ENCODE measurements at regions not wholly inside any gene's neighbourhood (a gene's known extent, or its start where the extent isn't known, plus 50 kb on each side); places are given as distances from the start of the nearest gene placed in this dataset.
A peak's percentile ranks its signal among the peaks of the same experiment; 100 is the strongest.
"Not testable (repeated sequence)": the region's sequence is repeated elsewhere in the genome, so short reads cannot be mapped to it uniquely, and the experiment has no call there.

- ChIA-PET POLR2A (no interaction called here), CTCF (no interaction called here)
- Histone ChIP-seq H3K36me3 (ENCODE audit: control insufficient read depth in 2 of 3, insufficient read depth in 3 of 3, low read length in 3 of 3) (no peaks in the 10 kb centered on the region), H3K4me1 (ENCODE audit: control insufficient read depth in 2 of 2, insufficient read depth in 2 of 2, low read length in 2 of 2) (no peaks in the 10 kb centered on the region), H3K4me3 (ENCODE audit: low read length) (no peak overlapping the region), H3K27me3 (ENCODE audit: control insufficient read depth in 2 of 2, insufficient read depth in 2 of 2, low read length in 2 of 2) (no peaks in the 10 kb centered on the region), H3K9me3 (ENCODE audit: control insufficient read depth in 2 of 3, low read length in 3 of 3) (no peaks in the 10 kb centered on the region), H3K27ac (ENCODE audit: low read depth, low read length) (no peak overlapping the region)
- no peak for DNase-seq
- H3K4me1 Mint-ChIP-seq = no peaks in the 10 kb centered on the region
- intact Hi-C loops (cut with micrococcal nuclease) = no loop called here
- H3K27ac Mint-ChIP-seq = peak overlapping the region in 1 of 9 donors; percentile 11
- no peaks in the 10 kb centered on the region for H3K36me3 Mint-ChIP-seq
- peaks cover 0 to 22% (median 20%) of the 10 kb centered on the region in 5 donors for H3K27me3 Mint-ChIP-seq
- no peak for ATAC-seq
- H3K9me3 Mint-ChIP-seq = peaks cover 0 to 14% (median 9%) of the 10 kb centered on the region in 11 donors
- no peak overlapping the region for H3K4me3 Mint-ChIP-seq
These were observed 53.8 kb upstream of the GSC start for GRCh38 chr14:94823556-94824341.

- H3K27me3 ChIP-seq (ENCODE audit: control insufficient read depth in 2 of 2, insufficient read depth in 2 of 2, low read length in 2 of 2) = no peaks in the 10 kb centered on the region
- no peak overlapping the region for H3K27ac Mint-ChIP-seq
- no peak overlapping the region for H3K4me3 Mint-ChIP-seq
- H3K4me1 ChIP-seq (ENCODE audit: control insufficient read depth in 2 of 2, insufficient read depth in 2 of 2, low read length in 2 of 2) = no peaks in the 10 kb centered on the region
- H3K4me1 Mint-ChIP-seq = no peaks in the 10 kb centered on the region
- H3K27ac ChIP-seq (ENCODE audit: low read depth, low read length) = no peak overlapping the region
- H3K9me3 Mint-ChIP-seq = peaks cover 0 to 16% (median 9%) of the 10 kb centered on the region in 11 donors
- H3K36me3 Mint-ChIP-seq = no peaks in the 10 kb centered on the region
- intact Hi-C loops (cut with micrococcal nuclease) = no loop called here
- no peak overlapping the region for H3K4me3 ChIP-seq (ENCODE audit: low read length)
- no peaks in the 10 kb centered on the region for H3K36me3 ChIP-seq (ENCODE audit: control insufficient read depth in 2 of 3, insufficient read depth in 3 of 3, low read length in 3 of 3)
- ATAC-seq = no peak
- peaks cover 0 to 22% (median 20%) of the 10 kb centered on the region in 5 donors for H3K27me3 Mint-ChIP-seq
- POLR2A ChIA-PET = no interaction called here
- CTCF ChIA-PET = no interaction called here
- no peaks in the 10 kb centered on the region for H3K9me3 ChIP-seq (ENCODE audit: control insufficient read depth in 2 of 3, low read length in 3 of 3)
- no peak for DNase-seq
These were observed 51.8 kb upstream of the GSC start for GRCh38 chr14:94821705-94822104.

- H3K4me1 Mint-ChIP-seq; intact Hi-C loops (cut with micrococcal nuclease); H3K4me3 Mint-ChIP-seq; DNase-seq; POLR2A ChIA-PET; H3K4me3 ChIP-seq (ENCODE audit: low read length); H3K27ac ChIP-seq (ENCODE audit: low read depth, low read length); H3K4me1 ChIP-seq (ENCODE audit: control insufficient read depth in 2 of 2, insufficient read depth in 2 of 2, low read length in 2 of 2); H3K36me3 Mint-ChIP-seq; CTCF ChIA-PET; H3K27ac Mint-ChIP-seq; H3K36me3 ChIP-seq (ENCODE audit: control insufficient read depth in 2 of 3, insufficient read depth in 3 of 3, low read length in 3 of 3); ATAC-seq; H3K27me3 ChIP-seq (ENCODE audit: control insufficient read depth in 2 of 2, insufficient read depth in 2 of 2, low read length in 2 of 2); H3K9me3 ChIP-seq (ENCODE audit: control insufficient read depth in 2 of 3, low read length in 3 of 3): not testable (repeated sequence)
- Mint-ChIP-seq H3K27me3 (peaks cover 0 to 25% (median 20%) of the 10 kb centered on the region in 5 donors), H3K9me3 (peaks cover 0 to 12% (median 9%) of the 10 kb centered on the region in 11 donors)
These were observed 51.0 kb upstream of the GSC start for GRCh38 chr14:94820932-94821331.
